ENCODE measurements at regions not wholly inside any gene's neighbourhood (a gene's known extent, or its start where the extent isn't known, plus 50 kb on each side); places are given as distances from the start of the nearest gene placed in this dataset.

- peak; percentile 47 for DNase-seq (ENCODE audit: low read depth)
- TF ChIP-seq, protein P1, sequence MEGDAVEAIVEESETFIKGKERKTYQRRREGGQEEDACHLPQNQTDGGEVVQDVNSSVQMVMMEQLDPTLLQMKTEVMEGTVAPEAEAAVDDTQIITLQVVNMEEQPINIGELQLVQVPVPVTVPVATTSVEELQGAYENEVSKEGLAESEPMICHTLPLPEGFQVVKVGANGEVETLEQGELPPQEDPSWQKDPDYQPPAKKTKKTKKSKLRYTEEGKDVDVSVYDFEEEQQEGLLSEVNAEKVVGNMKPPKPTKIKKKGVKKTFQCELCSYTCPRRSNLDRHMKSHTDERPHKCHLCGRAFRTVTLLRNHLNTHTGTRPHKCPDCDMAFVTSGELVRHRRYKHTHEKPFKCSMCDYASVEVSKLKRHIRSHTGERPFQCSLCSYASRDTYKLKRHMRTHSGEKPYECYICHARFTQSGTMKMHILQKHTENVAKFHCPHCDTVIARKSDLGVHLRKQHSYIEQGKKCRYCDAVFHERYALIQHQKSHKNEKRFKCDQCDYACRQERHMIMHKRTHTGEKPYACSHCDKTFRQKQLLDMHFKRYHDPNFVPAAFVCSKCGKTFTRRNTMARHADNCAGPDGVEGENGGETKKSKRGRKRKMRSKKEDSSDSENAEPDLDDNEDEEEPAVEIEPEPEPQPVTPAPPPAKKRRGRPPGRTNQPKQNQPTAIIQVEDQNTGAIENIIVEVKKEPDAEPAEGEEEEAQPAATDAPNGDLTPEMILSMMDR (conservative IDR thresholded peaks at IDR 0.05; ENCODE audit: low read length), result no peak
- H3K4me3 ChIP-seq (ENCODE audit: low read length), result no peak overlapping the region
These were observed 548.1 kb upstream of the INTU start for GRCh38 chr4:127084666-127085065.

- TF ChIP-seq, protein P1 (conservative IDR thresholded peaks at IDR 0.05; ENCODE audit: low read length), result no peak
- peak; percentile 21 for DNase-seq (ENCODE audit: low read depth)
- no peak overlapping the region for H3K4me3 ChIP-seq (ENCODE audit: low read length)
These were observed 535.7 kb upstream of the INTU start for GRCh38 chr4:127097061-127097460.

DNA sequence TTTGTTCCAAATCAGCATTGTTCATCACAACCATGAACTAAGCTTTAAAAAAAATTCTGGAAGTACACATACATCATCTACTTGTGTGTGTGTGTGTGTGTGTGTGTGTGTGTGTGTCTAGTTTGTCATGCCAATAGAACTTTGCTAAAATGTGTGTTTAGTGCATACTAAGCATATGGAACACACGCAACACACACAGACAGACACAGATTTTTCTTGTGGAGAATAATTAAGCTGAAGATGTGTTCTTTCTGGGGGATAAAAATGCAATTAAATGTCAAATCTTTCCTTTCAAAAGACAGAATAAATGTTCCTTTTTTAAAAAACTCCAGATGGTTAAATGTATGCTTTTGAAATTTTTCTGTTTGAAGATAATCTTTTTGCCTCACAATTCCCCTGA lies 530.4 kb upstream of the INTU start:
- TF ChIP-seq, protein P1 (conservative IDR thresholded peaks at IDR 0.05; ENCODE audit: low read length), result no peak
- no peak for DNase-seq (ENCODE audit: low read depth)
- no peak overlapping the region for H3K4me3 ChIP-seq (ENCODE audit: low read length)

GRCh38 chr4:127103681-127104115 lies 529.1 kb upstream of the INTU start:
- no peak overlapping the region for H3K4me3 ChIP-seq (ENCODE audit: low read length)
- TF ChIP-seq, protein P1 (conservative IDR thresholded peaks at IDR 0.05; ENCODE audit: low read length), result no peak
- DNase-seq (ENCODE audit: low read depth), result no peak

GRCh38 chr4:127113844-127114362 lies 518.9 kb upstream of the INTU start:
- TF ChIP-seq, protein P1 (conservative IDR thresholded peaks at IDR 0.05; ENCODE audit: low read length), result no peak
- no peak overlapping the region for H3K4me3 ChIP-seq (ENCODE audit: low read length)
- no peak for DNase-seq (ENCODE audit: low read depth)

DNA sequence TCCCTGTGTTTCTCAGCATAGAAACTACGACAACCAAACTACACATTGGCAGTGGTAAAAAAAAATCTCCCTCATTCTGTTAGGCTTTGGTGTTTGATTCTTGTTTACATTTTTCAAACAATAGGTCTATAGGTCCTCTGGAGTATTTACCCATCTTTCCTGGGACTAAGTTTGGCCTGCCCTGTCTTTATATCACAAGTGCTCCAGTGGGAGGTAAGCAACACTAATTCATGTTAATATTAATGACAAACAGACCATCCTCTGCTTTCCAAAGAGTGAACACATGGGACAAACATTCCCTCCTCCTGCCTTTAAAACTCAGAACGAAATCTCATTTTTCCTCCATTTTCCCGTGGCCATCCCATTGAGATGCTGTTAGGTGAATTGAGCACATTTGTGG lies 514.1 kb upstream of the INTU start:
- no peak for DNase-seq (ENCODE audit: low read depth)
- TF ChIP-seq, protein P1 (conservative IDR thresholded peaks at IDR 0.05; ENCODE audit: low read length), result no peak
- H3K4me3 ChIP-seq (ENCODE audit: low read length), result no peak overlapping the region

DNA sequence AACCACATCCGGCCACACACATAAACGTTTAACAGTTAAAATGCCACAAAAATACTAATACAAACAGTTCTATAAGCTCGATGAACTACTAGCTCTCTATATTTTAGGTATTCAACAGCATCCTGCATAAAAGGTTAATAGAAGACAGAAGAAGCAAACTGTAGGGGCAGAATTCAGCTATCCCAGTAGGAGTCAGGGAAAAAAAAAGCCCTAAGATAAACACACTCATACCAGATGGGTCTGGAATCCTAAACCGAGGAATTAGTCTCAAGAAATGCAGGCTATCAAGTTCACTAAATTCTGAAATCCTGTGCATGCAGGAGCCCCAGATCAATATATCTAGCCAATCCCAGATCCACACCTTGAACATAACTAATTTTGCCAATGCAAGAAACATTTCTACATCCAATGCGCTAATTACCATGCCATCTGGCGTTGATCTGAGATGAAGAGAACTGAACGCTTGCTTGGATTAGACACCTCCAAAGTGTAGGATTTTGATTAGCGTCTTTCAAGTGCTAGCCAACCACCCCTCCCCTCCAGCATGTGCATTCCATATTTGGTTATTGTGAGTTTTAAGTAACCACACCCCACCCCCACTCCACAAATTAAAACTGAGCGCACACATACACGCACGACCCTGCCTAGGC lies 512.2 kb upstream of the INTU start:
- no peak for DNase-seq (ENCODE audit: low read depth)

More for the DNA sequence above, 512.2 kb upstream of the INTU start:
- TF ChIP-seq, protein P1 (conservative IDR thresholded peaks at IDR 0.05; ENCODE audit: low read length), result no peak
- no peak overlapping the region for H3K4me3 ChIP-seq (ENCODE audit: low read length)
